NCI-H2196 (cell line): ENCODE measurements at regions not wholly inside any gene's neighbourhood (a gene's known extent, or its start where the extent isn't known, plus 50 kb on each side); places are given as distances from the start of the nearest gene placed in this dataset.

Source experiments
- DNase-seq: peaks from one replicate; lab custom pipeline; 2025; ENCODE audit not compliant: unreplicated experiment; lab: John Stamatoyannopoulos, UW

- no peak for DNase-seq
These were observed 165.0 kb upstream of the POU3F2 start for GRCh38 chr6:98669371-98669770.

- no peak for DNase-seq
These were observed 164.2 kb upstream of the POU3F2 start for GRCh38 chr6:98670045-98670746.

- DNase-seq, result no peak
These were observed 161.5 kb upstream of the POU3F2 start for GRCh38 chr6:98672681-98673475.

- DNase-seq, result no peak
These were observed 155.9 kb upstream of the POU3F2 start for GRCh38 chr6:98678481-98678880.

- DNase-seq, result no peak
These were observed 148.3 kb upstream of the POU3F2 start for GRCh38 chr6:98686008-98686601.

- DNase-seq, result no peak
These were observed 146.6 kb upstream of the POU3F2 start for GRCh38 chr6:98687752-98688151.

- DNase-seq, result no peak
These were observed 139.1 kb upstream of the POU3F2 start for GRCh38 chr6:98695091-98695801.

GRCh38 chr6:98711380-98711779 is 123.0 kb upstream of the POU3F2 start:
- DNase-seq, result no peak

GRCh38 chr6:98716341-98716740 is 118.0 kb upstream of the POU3F2 start:
- no peak for DNase-seq

- no peak for DNase-seq
These were observed 117.0 kb upstream of the POU3F2 start for GRCh38 chr6:98717322-98717877.

- DNase-seq, result no peak
These were observed 116.4 kb upstream of the POU3F2 start for GRCh38 chr6:98717988-98718387.

GRCh38 chr6:98724537-98724936 is 109.8 kb upstream of the POU3F2 start:
- no peak for DNase-seq

GRCh38 chr6:98747273-98747672 is 87.1 kb upstream of the POU3F2 start:
- DNase-seq, result no peak

- DNase-seq, result no peak
These were observed 86.4 kb upstream of the POU3F2 start for GRCh38 chr6:98747960-98748359.

- no peak for DNase-seq
These were observed 74.9 kb upstream of the POU3F2 start for GRCh38 chr6:98759459-98759858.

- no peak for DNase-seq
These were observed 69.9 kb upstream of the POU3F2 start for GRCh38 chr6:98764373-98764911.

GRCh38 chr6:98769546-98769945 is 64.8 kb upstream of the POU3F2 start:
- peak; percentile 0 for DNase-seq

- DNase-seq, result no peak
These were observed 59.2 kb upstream of the POU3F2 start for GRCh38 chr6:98775205-98775604.

GRCh38 chr6:98777762-98778161 is 56.6 kb upstream of the POU3F2 start:
- no peak for DNase-seq

- no peak for DNase-seq
These were observed 54.8 kb upstream of the POU3F2 start for GRCh38 chr6:98779618-98780017.

GRCh38 chr6:98782772-98783171 is 51.6 kb upstream of the POU3F2 start:
- DNase-seq, result no peak
